WERI-Rb-1 (cell line): ENCODE measurements at regions not wholly inside any gene's neighbourhood (a gene's known extent, or its start where the extent isn't known, plus 50 kb on each side); places are given as distances from the start of the nearest gene placed in this dataset.

Experiments used
- DNase-seq: peaks from one replicate; pipeline ENCODE4 v3.0.0-alpha.2; 2020
- H3K27ac ChIP-seq: fragments of 250-450 bp; sonication (Bioruptor Pico); 2 replicates; pipeline ENCODE4 v1.5.1; 2020; ENCODE audit warnings: mild to moderate bottlenecking, moderate library complexity
- H3K27me3 ChIP-seq: fragments of 250-450 bp; sonication (Bioruptor Pico); 2 replicates; pipeline ENCODE4 v1.5.1; 2021; ENCODE audit warnings: mild to moderate bottlenecking, low read depth, moderate library complexity; ENCODE audit not compliant: insufficient read depth, severe bottlenecking
- H3K36me3 ChIP-seq: fragments of 250-450 bp; sonication (Bioruptor Pico); 2 replicates; pipeline ENCODE4 v1.5.1; 2020; ENCODE audit warnings: mild to moderate bottlenecking, moderate library complexity
- H3K4me3 ChIP-seq: 2 replicates; pipeline ENCODE4 v1.5.1; 2011; ENCODE audit warnings: low read depth, mild to moderate bottlenecking, control low read depth, low read length
- H3K9me3 ChIP-seq: fragments of 250-450 bp; sonication (Bioruptor Pico); 2 replicates; pipeline ENCODE4 v1.5.1; 2021; ENCODE audit warnings: mild to moderate bottlenecking, moderate library complexity; ENCODE audit not compliant: severe bottlenecking
- CTCF ChIP-seq: IDR thresholded peaks from 2 replicates; pipeline ENCODE4 v1.5.1; 2011; ENCODE audit warnings: low read depth, mild to moderate bottlenecking, control low read depth, inconsistent platforms, low read length

- no peaks in the 10 kb centered on the region for H3K27me3 ChIP-seq
- no peak for TF ChIP-seq CTCF
- no peak for DNase-seq
- H3K36me3 ChIP-seq: no peaks in the 10 kb centered on the region
- no peaks in the 10 kb centered on the region for H3K9me3 ChIP-seq
- H3K27ac ChIP-seq: no peak overlapping the region
- H3K4me3 ChIP-seq: no peak overlapping the region
Measured at GRCh38 chr17:70994194-70994593, 824.9 kb downstream of the KCNJ2 start.

DNA sequence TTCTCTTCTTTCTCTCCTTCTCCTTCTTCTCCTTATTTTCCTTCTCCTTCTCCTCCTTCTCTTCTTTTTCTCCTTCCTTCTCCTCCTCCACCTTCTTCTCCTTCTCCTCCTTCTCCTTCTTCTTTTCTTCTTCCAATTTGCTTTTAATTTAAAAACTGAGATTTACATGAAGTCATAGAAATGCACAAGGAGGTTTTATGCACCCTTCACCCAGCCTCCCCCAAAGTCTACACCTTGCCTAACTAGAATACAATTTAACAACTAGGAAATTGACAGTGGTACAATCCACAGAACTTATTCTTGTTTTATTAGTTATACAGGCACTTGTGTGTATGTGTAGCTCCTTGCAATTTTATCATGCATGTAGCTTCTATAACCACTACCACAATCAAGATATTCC is 826.7 kb downstream of the KCNJ2 start:
- no peak for DNase-seq
- TF ChIP-seq CTCF: no peak
- H3K27me3 ChIP-seq: no peaks in the 10 kb centered on the region
- H3K27ac ChIP-seq: no peak overlapping the region
- no peaks in the 10 kb centered on the region for H3K36me3 ChIP-seq
- no peaks in the 10 kb centered on the region for H3K9me3 ChIP-seq
- H3K4me3 ChIP-seq: no peak overlapping the region

DNA sequence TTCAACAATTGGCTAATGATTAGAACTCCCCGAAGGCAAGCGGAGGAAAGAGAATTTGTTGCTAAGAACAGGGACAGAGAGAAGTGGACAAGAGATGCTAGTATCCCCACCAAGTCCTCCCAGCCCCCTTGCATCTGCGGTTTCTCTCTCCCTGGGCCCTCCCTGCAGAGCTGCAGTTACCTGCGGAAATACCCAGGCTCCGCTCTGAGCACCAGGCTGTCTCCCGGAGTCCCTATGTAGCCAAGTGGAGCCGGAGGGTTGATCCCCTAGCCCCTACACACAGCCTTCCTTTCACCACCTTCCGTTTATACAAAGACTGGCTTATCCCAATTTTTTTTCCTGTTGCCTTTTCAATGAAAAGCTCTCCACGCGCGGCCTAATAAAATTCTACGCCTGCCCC is 834.4 kb downstream of the KCNJ2 start:
- no peaks in the 10 kb centered on the region for H3K27me3 ChIP-seq
- TF ChIP-seq CTCF: no peak
- no peaks in the 10 kb centered on the region for H3K9me3 ChIP-seq
- no peak overlapping the region for H3K4me3 ChIP-seq
- no peaks in the 10 kb centered on the region for H3K36me3 ChIP-seq
- DNase-seq: no peak
- no peak overlapping the region for H3K27ac ChIP-seq

GRCh38 chr17:71004413-71004812 is 835.1 kb downstream of the KCNJ2 start:
- no peak overlapping the region for H3K4me3 ChIP-seq
- H3K27ac ChIP-seq: no peak overlapping the region
- no peak for DNase-seq
- no peaks in the 10 kb centered on the region for H3K9me3 ChIP-seq
- no peak for TF ChIP-seq CTCF
- H3K27me3 ChIP-seq: no peaks in the 10 kb centered on the region
- H3K36me3 ChIP-seq: no peaks in the 10 kb centered on the region

- Histone ChIP-seq H3K9me3 (no peaks in the 10 kb centered on the region), H3K4me3 (no peak overlapping the region), H3K36me3 (no peaks in the 10 kb centered on the region), H3K27ac (no peak overlapping the region), H3K27me3 (no peaks in the 10 kb centered on the region)
- TF ChIP-seq CTCF: no peak
- no peak for DNase-seq
Measured at GRCh38 chr17:71011391-71011790, 842.1 kb downstream of the KCNJ2 start.

GRCh38 chr17:71019699-71020098 is 850.4 kb downstream of the KCNJ2 start:
- no peak for DNase-seq
- Histone ChIP-seq H3K27me3 (no peaks in the 10 kb centered on the region), H3K9me3 (no peaks in the 10 kb centered on the region), H3K27ac (no peak overlapping the region), H3K4me3 (no peak overlapping the region), H3K36me3 (no peaks in the 10 kb centered on the region)
- no peak for TF ChIP-seq CTCF
